HG03103 (cell line): ENCODE measurements at regions not wholly inside any gene's neighbourhood (a gene's known extent, or its start where the extent isn't known, plus 50 kb on each side); places are given as distances from the start of the nearest gene placed in this dataset.

ENCODE experiments used
- ATAC-seq: cut with Tn5 transposase; IDR thresholded peaks from one replicate; pipeline ENCODE4 v1.9.1; 2021; ENCODE audit warnings: low read depth; ENCODE audit not compliant: unreplicated experiment

DNA sequence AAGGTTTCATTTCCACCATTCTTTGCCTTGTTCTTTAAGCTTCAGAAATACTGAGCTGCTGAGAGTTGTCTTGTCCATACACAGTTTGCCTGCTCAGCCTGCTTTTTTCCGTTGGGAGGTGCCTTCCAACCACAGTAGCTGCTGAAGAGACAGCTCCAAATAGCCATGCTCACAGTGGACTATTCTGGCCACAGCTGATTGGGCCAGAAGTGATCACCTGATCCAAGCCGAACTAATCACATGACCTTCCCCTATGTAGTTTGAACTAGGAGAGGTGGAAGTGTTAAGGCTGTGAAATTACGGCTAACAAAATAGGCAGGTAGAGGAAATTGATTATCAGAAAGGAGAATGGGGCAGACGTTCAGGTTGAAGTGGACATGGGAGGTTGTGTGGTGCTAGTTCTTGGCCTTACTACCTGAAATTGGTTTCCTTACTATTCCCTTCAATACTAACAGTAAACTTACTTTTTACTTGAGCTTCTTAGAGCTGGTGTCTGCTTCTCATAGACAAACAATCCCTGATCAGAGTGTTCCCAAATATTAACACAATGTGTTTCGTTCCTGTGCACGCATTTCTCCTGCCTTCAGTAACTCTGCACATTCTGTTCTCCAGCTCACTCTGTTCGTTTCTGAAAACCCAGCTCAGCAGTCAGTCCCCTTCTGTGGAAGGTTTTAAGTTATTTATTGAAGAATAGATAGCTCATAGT, 136.1 kb downstream of the RWDD3 start:
- no peak for ATAC-seq

DNA sequence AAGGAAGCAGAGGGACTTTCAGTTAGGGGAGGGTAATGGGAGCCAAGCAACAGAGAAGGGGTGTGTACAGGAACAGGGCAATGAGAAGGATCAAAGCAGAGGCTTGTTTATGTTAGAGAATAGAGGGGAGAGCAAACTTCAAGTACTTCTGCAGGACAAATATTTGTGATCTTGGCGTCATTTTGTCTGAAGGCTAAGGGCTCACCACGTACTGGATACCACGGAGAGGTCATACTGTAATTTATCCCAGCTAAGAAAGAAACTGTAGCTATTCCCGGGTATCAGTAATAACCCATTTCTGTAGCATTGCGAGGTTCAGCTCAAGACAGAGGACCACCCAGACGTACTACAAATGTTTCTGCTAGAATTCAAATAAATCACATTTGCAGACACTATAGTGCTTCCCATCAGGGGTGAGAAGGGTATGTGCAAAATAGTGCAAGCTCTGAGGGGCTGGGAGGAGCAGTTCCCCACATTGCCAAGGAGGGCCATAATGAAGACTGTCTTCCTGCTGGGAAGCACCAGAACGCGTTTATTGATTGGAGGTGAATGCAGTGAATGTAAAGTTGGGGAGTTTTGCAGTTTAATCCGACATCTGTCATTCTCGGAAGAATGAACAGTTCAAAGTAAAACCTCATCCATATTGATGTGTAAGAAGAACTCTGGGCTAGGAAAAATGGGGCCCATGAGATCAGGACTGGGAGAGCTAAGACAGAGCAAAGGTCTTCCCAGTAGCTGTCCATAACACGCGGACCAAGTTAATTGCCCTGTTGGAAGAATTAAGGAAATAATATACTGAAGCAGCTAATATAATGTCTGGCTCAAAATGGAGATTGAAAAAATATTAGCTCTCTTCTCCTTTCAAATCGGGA, 136.9 kb downstream of the RWDD3 start:
- ATAC-seq = no peak

DNA sequence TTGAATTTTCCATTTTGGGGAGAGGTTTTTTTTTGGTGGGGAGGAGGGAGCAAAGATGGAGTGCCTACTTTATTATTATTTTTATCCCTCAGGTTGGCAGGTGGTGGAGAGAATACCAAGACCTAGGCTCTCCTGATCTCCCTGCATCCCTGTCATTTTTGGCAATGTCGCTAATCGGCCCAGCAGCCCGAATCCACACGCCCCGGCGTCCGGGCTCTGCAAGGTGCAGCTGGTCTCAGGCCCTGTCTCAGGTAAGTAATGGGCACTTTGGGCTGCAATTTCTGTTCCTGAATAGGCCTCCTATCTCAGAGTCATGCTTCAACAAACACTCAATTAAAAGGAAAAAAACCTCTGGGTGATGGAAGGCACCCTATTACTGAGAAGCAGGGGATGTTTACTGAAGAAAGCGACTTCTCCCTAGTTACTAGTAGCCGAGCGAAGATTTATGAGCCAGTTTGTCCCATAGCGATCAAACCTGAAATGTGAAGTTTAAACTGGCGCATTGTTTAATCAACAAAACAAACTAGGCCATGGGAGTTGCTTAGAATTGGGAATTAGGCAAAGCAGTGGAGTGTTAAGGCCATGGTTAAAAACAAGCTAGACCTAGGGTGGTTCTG, 137.8 kb downstream of the RWDD3 start:
- no peak for ATAC-seq

DNA sequence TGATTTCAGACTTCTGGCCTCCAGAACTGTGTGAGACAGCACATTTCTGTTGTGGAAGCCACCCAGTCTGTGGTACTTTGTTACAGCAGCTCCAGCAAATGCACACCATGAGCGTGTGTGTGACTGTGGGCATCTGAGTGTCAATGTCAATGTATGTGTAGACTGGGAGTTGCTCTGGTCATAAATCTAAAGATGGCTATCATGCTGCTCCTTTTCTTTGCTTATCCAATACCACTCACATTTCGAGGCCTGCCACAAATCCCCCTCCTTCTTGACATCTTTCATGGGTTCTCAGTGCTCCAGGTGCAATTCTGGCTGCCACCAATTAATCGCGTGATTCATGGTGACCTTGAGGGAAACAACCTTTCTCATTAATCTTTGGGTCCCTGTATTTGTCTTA, 141.2 kb downstream of the RWDD3 start:
- no peak for ATAC-seq

DNA sequence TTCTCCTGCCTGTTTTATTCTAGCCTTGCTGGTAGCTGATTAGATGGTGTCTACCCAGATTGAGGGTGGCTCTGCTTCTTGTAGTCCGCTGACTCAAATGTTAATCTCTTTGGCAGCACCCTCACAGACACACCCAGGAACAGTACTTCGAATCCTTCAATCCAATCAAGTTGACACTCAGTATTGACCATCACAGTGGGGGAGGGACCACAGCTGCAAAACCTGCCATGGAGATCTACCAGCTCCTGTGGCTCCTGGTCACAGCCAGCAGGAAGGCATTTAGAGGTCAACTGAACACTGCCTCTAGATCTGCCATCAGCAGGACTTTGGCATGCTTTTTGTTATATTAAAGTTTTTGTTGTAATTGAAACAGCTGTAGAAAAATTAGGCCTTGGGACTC, 146.9 kb downstream of the RWDD3 start:
- ATAC-seq = no peak

DNA sequence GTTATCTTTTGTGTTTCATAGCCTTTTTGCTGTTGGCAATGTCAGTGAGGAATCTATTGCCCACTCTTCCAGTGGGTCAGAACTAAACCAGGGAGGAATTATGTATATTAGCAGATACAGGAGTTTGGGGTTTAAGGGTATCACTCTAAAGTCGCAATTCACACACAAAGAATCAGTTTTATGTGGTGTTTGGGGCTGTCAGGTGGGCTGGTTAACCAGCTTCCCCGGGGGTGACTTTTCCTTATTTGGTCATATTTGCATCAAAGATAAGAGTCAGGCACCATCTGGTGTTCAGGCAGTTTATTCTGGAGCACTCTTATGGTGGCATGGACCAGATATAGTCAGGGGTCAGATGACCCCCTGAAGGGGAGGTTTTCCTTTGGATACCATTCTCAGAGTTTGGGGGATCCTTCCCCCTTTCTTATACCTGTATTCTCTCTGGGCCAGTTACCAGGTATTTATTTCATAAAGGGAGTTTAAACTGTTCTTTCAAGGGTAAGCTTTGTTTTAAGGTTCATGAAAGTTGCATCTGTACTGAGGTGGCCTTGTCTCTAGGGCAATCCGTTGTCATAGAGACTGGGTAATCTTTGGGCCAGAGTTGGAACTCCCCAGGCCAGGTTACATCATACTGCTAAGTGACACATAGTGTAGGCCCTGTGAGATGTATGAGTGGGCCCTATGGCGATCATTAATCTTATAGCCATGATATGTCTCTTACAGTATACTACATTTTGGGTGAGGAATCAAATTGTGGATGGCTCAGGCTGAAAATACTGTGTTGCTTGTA, 148.2 kb downstream of the RWDD3 start:
- ATAC-seq = no peak

DNA sequence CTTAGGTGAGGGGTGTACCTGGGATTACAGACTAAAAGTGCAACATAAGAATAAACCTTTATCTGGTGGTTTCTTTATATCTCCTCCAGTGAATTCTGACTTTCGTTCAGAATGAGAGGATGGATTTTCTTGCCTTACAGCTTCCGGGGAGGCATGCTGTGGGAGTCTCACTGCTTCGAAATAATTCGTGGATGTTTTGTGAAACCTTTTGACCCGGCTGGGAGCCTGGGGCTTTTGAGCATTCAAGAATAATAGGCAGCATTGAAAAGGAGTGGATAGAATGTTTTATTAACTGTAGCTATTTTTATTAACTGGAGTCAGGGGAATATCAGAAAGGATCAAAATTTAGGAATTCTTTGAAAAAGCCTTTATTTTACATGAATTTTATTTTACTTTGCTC, 149.1 kb downstream of the RWDD3 start:
- ATAC-seq = no peak

DNA sequence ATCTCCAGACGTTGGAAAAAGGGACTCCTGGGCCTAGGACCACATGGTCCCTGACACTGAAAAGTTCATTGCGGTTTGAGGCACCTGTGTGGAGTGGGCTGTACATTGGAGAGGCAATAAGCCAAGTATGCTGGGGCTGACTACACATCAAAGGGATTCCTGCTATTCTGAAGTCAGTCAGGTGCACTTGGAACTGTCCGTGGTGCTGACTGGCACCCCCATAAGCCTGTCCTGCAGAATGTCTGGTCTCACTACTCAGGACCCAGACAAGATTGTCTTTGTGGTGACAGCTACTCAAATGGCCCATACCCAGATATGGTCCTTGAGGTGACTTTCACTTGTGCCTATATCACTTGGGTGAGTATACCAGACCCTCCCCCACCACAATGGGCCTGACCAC, 150.6 kb downstream of the RWDD3 start:
- ATAC-seq = peak; percentile 46

DNA sequence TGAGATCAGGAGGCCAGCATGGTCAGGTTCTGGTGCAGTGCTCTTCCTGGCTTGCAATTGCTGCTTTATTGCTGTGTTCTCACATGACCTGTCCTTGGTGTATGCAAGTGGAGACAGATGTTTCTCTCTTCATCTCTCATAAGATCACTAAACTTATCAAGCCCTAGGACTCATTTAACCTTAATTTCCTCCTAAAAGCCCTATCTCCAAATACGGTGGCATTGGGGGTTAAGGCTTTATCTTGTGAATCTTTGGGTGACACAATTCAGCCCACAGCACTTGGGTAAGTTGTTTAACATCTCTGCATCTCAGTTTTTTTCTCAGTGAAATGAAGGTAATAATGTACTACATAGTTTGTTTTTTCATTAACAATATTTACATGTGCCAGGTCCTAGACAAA, 152.4 kb downstream of the RWDD3 start:
- no peak for ATAC-seq

DNA sequence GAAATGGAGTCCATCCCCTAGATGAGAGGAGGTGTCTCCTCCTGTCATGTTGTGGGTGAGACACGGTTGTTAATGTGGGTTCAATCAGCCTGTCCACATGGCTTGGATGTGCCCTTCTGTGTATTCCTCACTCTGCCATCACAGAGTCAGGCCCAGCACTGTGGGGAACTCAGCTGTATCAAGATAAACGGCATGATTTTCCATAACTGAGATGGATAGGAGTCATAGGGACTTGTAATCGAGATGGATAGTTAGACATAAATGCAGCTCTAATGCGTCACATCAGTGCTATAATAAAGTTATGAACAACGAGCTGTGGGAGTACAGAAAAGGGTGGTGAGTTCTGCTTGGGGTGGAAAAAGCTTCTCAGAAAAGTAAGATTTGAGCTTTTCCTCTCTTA, 152.9 kb downstream of the RWDD3 start:
- no peak for ATAC-seq

DNA sequence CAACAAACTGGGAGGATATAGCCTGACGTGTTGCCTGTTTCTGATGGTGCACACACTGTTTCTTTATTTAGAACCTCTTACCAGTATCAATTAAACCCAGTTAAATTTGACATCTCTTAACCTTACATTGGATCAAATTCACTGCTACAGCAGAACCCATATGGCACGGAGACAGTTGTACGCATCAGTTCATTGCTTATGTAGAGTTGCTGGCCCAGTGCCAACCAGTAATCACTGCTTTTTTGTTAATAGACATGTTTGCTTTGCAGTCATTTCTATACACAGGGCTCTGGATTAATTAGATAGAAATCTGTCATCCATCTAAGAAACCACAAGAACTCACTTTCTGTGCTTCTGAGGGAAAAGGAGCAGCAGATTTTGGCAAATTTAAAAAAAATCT, 154.0 kb downstream of the RWDD3 start:
- ATAC-seq = no peak

DNA sequence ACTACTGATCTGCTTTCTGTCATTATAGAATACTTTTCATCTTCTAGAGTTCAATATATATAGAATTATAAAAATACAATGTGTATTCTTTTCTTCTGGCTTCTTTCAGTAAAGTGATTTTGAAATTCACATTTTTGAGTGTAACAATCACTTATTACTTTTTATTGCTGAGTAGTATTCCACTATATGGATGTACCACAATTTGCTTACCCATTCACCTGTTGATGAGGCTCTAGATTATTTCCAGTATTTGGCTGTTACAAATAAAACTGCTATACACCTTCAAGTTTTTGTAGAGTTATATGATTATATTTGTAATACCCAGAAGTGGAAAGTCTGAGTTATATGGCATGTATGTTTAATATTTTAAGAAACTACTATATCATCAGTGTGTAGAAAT, 159.4 kb downstream of the RWDD3 start:
- ATAC-seq = no peak

DNA sequence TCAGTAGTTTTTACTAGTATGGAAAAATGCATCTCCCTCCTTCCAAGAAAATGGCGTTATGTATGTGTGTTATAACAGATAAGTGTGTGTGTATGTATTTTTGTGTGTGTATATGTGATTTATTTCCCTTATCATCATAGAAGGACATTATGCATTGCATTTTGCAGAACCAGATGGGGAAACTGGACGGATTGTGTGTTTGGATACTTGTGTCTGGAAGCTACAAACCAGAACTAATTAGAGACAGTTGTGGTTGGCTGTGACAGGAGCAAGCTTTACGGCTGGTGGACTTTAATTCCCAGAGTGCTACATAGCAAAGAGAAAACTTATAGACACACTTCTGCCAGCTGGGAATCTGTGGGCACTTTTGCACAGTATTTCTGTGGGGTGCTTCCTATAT, 162.5 kb downstream of the RWDD3 start:
- no peak for ATAC-seq

DNA sequence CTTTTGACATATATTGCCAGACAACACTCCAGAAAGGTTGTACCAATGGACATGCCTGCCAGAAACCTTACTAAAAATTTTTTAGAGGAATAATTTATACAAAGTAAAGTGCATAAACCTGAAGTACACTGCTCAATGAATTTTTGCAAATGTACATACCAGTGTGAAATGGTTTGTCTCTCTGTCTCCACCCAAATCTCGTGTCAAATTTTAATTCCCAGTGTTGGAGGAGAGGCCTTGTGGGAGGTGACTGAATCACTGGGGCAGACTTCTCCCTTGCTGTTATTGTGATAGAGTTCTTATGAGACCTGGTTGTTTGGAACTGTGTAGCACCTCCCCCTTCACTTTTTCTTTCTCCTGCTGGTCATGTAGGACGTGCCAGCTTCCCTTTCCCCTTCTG, 168.8 kb downstream of the RWDD3 start:
- no peak for ATAC-seq

DNA sequence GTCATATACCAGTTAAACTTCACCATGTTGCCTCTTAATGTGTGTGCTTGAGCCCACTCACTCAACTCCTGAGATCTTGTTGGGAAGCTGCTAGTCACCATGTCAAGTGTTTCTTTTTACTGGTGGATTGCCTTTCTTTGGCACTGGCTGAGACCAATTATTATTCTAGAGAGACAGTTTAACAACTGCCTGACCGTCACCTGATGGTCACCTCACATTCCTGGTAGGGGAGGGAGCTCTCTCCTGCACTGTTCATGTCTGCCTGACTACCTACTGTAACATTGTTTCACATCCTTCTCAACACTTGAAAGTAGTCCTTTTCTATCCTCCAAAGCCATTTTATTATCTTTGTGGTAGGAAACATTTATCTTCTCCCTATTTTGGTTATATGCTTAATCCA, 172.3 kb downstream of the RWDD3 start:
- ATAC-seq = no peak

DNA sequence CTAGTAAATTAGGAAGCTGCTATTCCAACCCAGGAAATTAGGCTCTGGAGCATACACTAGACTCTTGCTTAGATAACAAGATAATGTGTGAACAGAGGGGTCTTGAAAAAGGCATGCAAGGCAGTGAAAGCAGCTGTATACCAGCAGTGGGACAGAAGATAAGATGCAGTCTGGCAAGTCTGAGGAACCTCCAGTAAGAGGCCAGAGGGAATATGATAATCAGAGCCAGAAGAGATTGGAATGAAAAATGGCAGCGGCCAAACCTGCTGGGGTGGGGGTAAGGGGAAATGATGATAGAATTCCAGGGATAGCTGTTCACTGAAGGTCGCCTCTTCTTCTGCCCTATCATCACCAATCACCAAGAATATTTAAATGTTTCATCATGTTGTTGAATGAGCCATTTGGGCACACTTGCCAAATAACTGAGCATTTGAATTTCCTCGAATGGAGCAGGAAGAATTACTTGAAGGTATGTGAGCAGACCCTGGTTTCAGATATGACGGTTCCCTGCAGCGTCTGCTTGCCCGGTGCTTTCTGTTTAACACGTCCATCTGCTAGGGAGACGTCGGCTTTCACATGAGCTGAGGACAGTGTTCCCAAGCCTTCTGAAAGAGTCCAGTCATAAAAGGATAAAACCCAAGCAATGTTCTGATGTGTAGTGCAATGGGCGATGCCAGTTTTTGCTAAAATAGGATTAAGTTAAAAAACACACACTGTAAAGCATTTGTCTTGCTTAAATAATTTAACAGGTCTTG, 173.3 kb downstream of the RWDD3 start:
- no peak for ATAC-seq

DNA sequence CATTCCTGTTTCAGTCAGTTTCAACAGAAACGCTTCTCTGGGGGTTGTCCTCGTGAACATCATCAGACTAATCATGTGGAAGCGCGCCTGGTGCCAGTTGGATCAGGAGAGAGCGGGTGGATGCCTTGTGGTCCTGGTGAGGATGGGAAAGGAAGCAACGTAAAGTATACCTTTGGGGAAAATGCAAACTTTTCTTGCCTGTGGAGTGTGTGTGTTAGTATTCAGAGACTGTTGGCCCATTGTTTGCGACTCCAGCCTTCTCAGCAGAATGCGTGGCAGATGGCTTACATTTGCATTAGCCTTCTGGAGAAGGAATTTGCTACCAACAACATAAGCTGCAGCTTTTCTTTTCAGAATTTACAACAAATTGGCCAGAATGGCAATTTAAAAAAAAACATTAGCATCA, 173.9 kb downstream of the RWDD3 start:
- ATAC-seq = no peak

DNA sequence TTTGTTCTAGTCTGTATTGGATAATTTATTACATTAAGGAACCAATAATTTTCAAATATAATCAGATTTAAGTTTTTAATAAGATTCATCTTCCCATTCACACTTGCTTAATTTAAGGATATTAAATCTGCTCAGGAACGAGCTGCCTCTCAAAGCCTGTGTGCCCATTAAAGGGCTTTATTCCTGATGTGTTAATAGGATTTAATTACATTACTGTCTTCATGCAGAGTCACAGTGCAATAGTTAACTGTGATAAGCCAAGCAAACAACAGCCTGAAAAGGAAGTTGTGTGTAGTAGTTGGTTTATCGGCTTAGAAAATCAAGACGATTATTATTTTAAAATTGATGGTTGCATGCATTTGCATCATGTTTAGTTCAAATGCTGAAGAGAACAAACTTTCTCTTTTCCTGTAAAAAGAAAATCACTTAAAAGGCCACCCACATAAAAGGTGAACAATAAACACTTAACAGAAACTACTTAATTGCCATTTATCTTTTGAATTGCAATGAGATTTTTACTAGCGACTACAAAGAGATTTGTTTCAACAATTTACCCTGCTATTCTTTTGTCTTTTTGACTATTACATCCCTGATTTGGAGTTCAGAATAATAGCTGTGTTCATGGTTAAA, 174.6 kb downstream of the RWDD3 start:
- no peak for ATAC-seq

DNA sequence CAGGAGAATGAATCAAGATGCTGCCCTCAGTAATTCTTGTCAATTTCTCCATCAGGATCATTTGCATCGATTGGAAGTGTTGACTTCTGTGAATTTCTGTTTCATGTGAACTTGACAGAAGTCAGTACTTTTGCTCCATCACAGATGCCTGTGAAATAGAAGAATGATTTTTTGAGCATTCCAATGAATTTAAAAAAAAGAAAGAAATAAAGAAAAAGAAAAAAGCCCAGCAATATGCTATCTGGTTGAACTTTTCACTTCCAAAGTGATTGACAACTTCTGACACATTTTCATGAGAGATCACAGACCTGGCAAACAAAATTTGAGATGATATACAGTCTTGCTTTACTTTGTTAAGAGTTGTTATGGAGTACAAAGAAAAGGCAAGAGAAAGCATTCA, 175.3 kb downstream of the RWDD3 start:
- ATAC-seq = no peak

DNA sequence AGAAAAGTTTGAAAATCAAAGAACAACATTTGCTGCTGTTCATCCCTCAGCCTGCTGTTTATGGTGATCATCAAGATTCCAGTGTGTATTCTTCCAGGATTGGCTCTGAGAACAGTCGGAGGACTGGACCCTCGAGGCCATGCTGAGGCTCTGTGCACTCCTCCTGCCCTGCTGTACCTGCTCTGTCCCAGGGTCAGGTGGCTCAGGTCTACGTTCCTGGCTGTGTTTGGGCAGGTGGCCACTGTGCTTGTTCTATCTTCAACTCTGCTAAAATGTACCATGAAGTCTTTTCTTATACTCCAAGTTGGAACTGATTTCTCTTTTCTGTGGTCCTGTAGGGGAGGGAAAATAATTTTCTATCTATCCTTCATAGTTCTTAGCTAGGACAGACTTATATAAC, 175.9 kb downstream of the RWDD3 start:
- ATAC-seq = no peak
